Activated CD4-positive, CD25-positive, alpha-beta regulatory T cell (primary cell): ENCODE measurements at regions not wholly inside any gene's neighbourhood (a gene's known extent, or its start where the extent isn't known, plus 50 kb on each side); places are given as distances from the start of the nearest gene placed in this dataset.
"Not testable (repeated sequence)": the region's sequence is repeated elsewhere in the genome, so short reads cannot be mapped to it uniquely, and the experiment has no call there.

Experiments used
- DNase-seq, 4 experiments: peaks; one replicate each; lab custom pipeline; 2025; lab: John Stamatoyannopoulos, UW

- DNase-seq, result no peak
Observed at GRCh38 chr14:30266290-30266689, 292.7 kb upstream of the G2E3 start.

- DNase-seq, result no peak
Observed at GRCh38 chr14:30267141-30267540, 291.8 kb upstream of the G2E3 start.

GRCh38 chr14:30270200-30271161 lies 288.5 kb upstream of the G2E3 start:
- peak in 3 of 4 experiments; percentile 2 to 40 (median 23) for DNase-seq

- no peak for DNase-seq
Observed at GRCh38 chr14:30271811-30272323, 287.1 kb upstream of the G2E3 start.

- DNase-seq, result no peak
Observed at GRCh38 chr14:30272848-30273832, 285.8 kb upstream of the G2E3 start.

GRCh38 chr14:30275604-30276003 lies 283.4 kb upstream of the G2E3 start:
- no peak for DNase-seq

- DNase-seq, result no peak
Observed at GRCh38 chr14:30277268-30277667, 281.7 kb upstream of the G2E3 start.

- not testable (repeated sequence) for DNase-seq
Observed at GRCh38 chr14:30278856-30279255, 280.1 kb upstream of the G2E3 start.

- no peak for DNase-seq
Observed at GRCh38 chr14:30283822-30284446, 275.0 kb upstream of the G2E3 start.

GRCh38 chr14:30284808-30285207 lies 274.1 kb upstream of the G2E3 start:
- no peak for DNase-seq

GRCh38 chr14:30287579-30288445 lies 271.1 kb upstream of the G2E3 start:
- no peak for DNase-seq

GRCh38 chr14:30290001-30290400 lies 269.0 kb upstream of the G2E3 start:
- no peak for DNase-seq

- DNase-seq, result no peak
Observed at GRCh38 chr14:30291216-30291615, 267.7 kb upstream of the G2E3 start.

- no peak for DNase-seq
Observed at GRCh38 chr14:30292541-30292940, 266.4 kb upstream of the G2E3 start.

- no peak for DNase-seq
Observed at GRCh38 chr14:30295980-30296379, 263.0 kb upstream of the G2E3 start.

- no peak for DNase-seq
Observed at GRCh38 chr14:30296931-30297405, 262.0 kb upstream of the G2E3 start.

GRCh38 chr14:30297876-30298795 lies 260.8 kb upstream of the G2E3 start:
- no peak for DNase-seq

GRCh38 chr14:30299915-30300314 lies 259.0 kb upstream of the G2E3 start:
- no peak for DNase-seq

GRCh38 chr14:30303350-30303749 lies 255.6 kb upstream of the G2E3 start:
- no peak for DNase-seq

GRCh38 chr14:30305346-30305745 lies 253.6 kb upstream of the G2E3 start:
- DNase-seq, result no peak
